ENCODE measurements at regions not wholly inside any gene's neighbourhood (a gene's known extent, or its start where the extent isn't known, plus 50 kb on each side); places are given as distances from the start of the nearest gene placed in this dataset.

- no peak for DNase-seq
These were observed 110.3 kb downstream of the LSM3 start for GRCh38 chr3:14288833-14289451.

GRCh38 chr3:14289590-14290461 is 111.2 kb downstream of the LSM3 start:
- no peak for DNase-seq

- DNase-seq, result no peak
These were observed 111.6 kb upstream of the SLC6A6 start for GRCh38 chr3:14290631-14291385.

- DNase-seq, result no peak
These were observed 107.4 kb upstream of the SLC6A6 start for GRCh38 chr3:14295037-14295436.

- no peak for DNase-seq
These were observed 106.6 kb upstream of the SLC6A6 start for GRCh38 chr3:14295801-14296200.

GRCh38 chr3:14297305-14297704 is 105.1 kb upstream of the SLC6A6 start:
- no peak for DNase-seq

GRCh38 chr3:14297784-14298236 is 104.6 kb upstream of the SLC6A6 start:
- no peak for DNase-seq

- DNase-seq, result no peak
These were observed 104.0 kb upstream of the SLC6A6 start for GRCh38 chr3:14298442-14298841.

GRCh38 chr3:14298991-14299555 is 103.3 kb upstream of the SLC6A6 start:
- no peak for DNase-seq

GRCh38 chr3:14299767-14300166 is 102.6 kb upstream of the SLC6A6 start:
- DNase-seq, result no peak

- no peak for DNase-seq
These were observed 101.5 kb upstream of the SLC6A6 start for GRCh38 chr3:14300721-14301399.

GRCh38 chr3:14301558-14301957 is 100.8 kb upstream of the SLC6A6 start:
- DNase-seq, result no peak

GRCh38 chr3:14303336-14304100 is 98.9 kb upstream of the SLC6A6 start:
- DNase-seq, result no peak

GRCh38 chr3:14304101-14305045 is 98.0 kb upstream of the SLC6A6 start:
- no peak for DNase-seq

- no peak for DNase-seq
These were observed 97.1 kb upstream of the SLC6A6 start for GRCh38 chr3:14305324-14305723.

GRCh38 chr3:14306142-14306541 is 96.3 kb upstream of the SLC6A6 start:
- DNase-seq, result no peak

- DNase-seq, result no peak
These were observed 94.6 kb upstream of the SLC6A6 start for GRCh38 chr3:14307656-14308302.

- no peak for DNase-seq
These were observed 90.7 kb upstream of the SLC6A6 start for GRCh38 chr3:14311729-14312128.

GRCh38 chr3:14312375-14312774 is 90.0 kb upstream of the SLC6A6 start:
- DNase-seq, result no peak

- no peak for DNase-seq
These were observed 85.3 kb upstream of the SLC6A6 start for GRCh38 chr3:14317057-14317553.

Measured in T1000 (cell line).